Liver (tissue), 8 donors: ENCODE measurements at regions not wholly inside any gene's neighbourhood (a gene's known extent, or its start where the extent isn't known, plus 50 kb on each side); places are given as distances from the start of the nearest gene placed in this dataset.

Source experiments
- DNase-seq: peaks from one replicate; pipeline ENCODE4 v3.0.0-alpha.2; 2017; ENCODE audit warnings: low spot score
- H3K27ac ChIP-seq, 2 donors: one replicate each; pipeline ENCODE4 v1.7.0; 2013; ENCODE audit warnings: inconsistent platforms in 2 of 2, low read length in 2 of 2, control low read depth in 1 of 2, low read depth in 1 of 2, mild to moderate bottlenecking in 1 of 2
- H3K27me3 ChIP-seq, 4 donors: one replicate each; pipeline versions ENCODE4 v1.6.1 to v1.7.0; 2013; ENCODE audit warnings: low read length in 3 of 4, inconsistent platforms in 1 of 4, mild to moderate bottlenecking in 1 of 4, moderate library complexity in 1 of 4; ENCODE audit not compliant: control insufficient read depth in 4 of 4, insufficient read depth in 4 of 4
- H3K36me3 ChIP-seq, 4 donors: one replicate each; pipeline versions ENCODE4 v1.6.1 to v1.7.0; 2013; ENCODE audit warnings: low read length in 3 of 4, mild to moderate bottlenecking in 3 of 4, low read depth in 1 of 4, moderate library complexity in 1 of 4; ENCODE audit not compliant: control insufficient read depth in 4 of 4, insufficient read depth in 3 of 4
- H3K4me1 ChIP-seq, 4 donors: one replicate each; pipeline versions ENCODE4 v1.6.1 to v1.7.0; 2013; ENCODE audit warnings: low read length in 3 of 4, mild to moderate bottlenecking in 3 of 4, moderate library complexity in 1 of 4; ENCODE audit not compliant: control insufficient read depth in 4 of 4, insufficient read depth in 4 of 4
- H3K4me3 ChIP-seq, 3 donors: one replicate each; pipeline versions ENCODE4 v1.6.1 to v1.7.0; 2013; ENCODE audit warnings: low read length in 3 of 3, control low read depth in 1 of 3, low read depth in 1 of 3, mild to moderate bottlenecking in 1 of 3
- H3K9ac ChIP-seq, 2 donors: one replicate each; pipeline ENCODE4 v1.7.0; 2013; ENCODE audit warnings: low read length in 2 of 2, mild to moderate bottlenecking in 2 of 2, moderate library complexity in 2 of 2, control low read depth in 1 of 2, low read depth in 1 of 2
- H3K9me3 ChIP-seq, 4 donors: one replicate each; pipeline versions ENCODE4 v1.6.1 to v1.7.0; 2013; ENCODE audit warnings: low read length in 3 of 4; ENCODE audit not compliant: control insufficient read depth in 4 of 4
- CTCF ChIP-seq: fragments of 150-350 bp; IDR thresholded peaks from 2 replicates; pipeline ENCODE4 v1.5.1; 2017; ENCODE audit warnings: improper control_type of control experiment, low read depth, low read length; ENCODE audit not compliant: missing input control
- FOXA1 ChIP-seq: IDR thresholded peaks from 2 replicates; pipeline ENCODE4 v1.6.1; 2016; ENCODE audit warnings: antibody characterized with exemption
- FOXA2 ChIP-seq: IDR thresholded peaks from 2 replicates; pipeline ENCODE4 v1.6.1; 2016; ENCODE audit warnings: antibody characterized with exemption
- HNF4G ChIP-seq: IDR thresholded peaks from 2 replicates; pipeline ENCODE4 v1.6.1; 2016; ENCODE audit warnings: antibody characterized with exemption
- JUND ChIP-seq, 2 donors: IDR thresholded peaks; 2 replicates each; pipeline ENCODE4 v1.6.1; 2016; ENCODE audit warnings: antibody characterized with exemption in 2 of 2
- MAX ChIP-seq: IDR thresholded peaks from 2 replicates; pipeline ENCODE4 v1.6.1; 2016; ENCODE audit warnings: antibody characterized with exemption
- NR2F2 ChIP-seq: IDR thresholded peaks from 2 replicates; pipeline ENCODE4 v1.6.1; 2016; ENCODE audit warnings: antibody characterized with exemption
- RAD21 ChIP-seq, 2 donors: IDR thresholded peaks; 2 replicates each; pipeline ENCODE4 v1.6.1; 2016; ENCODE audit warnings: antibody characterized with exemption in 2 of 2, mild to moderate bottlenecking in 2 of 2
- REST ChIP-seq: IDR thresholded peaks from 2 replicates; pipeline ENCODE4 v1.6.1; 2016; ENCODE audit warnings: antibody characterized with exemption, mild to moderate bottlenecking
- RXRA ChIP-seq, 2 donors: IDR thresholded peaks; 2 replicates each; pipeline ENCODE4 v1.6.1; 2017 to 2018; ENCODE audit warnings: antibody characterized with exemption in 2 of 2, mild to moderate bottlenecking in 1 of 2
- SP1 ChIP-seq: IDR thresholded peaks from 2 replicates; pipeline ENCODE4 v1.6.1; 2018; ENCODE audit warnings: antibody characterized with exemption, mild to moderate bottlenecking
- TAF1 ChIP-seq: conservative IDR thresholded peaks from 2 replicates; pipeline ENCODE4 v1.6.1; 2016; ENCODE audit warnings: antibody characterized with exemption, mild to moderate bottlenecking
- WGBS: extraction: QIAGEN DNeasy Blood & Tissue Kit; methylation state at CpG from one replicate; pipeline ENCODE4 v1.1.7; 2013; 5-methylcytosine and 5-hydroxymethylcytosine counted together
- donor health status: healthy.
- donor health status: healthy.
- donor health status: healthy.
- donor health status: healthy.
- donor health status: healthy.

GRCh38 chr2:155141418-155141817 lies 442.9 kb downstream of the KCNJ3 start:
- DNase-seq = no peak
- no peak for TF ChIP-seq FOXA2
- no peak for TF ChIP-seq MAX
- TF ChIP-seq NR2F2 = no peak
- no peak for TF ChIP-seq FOXA1
- no peak for TF ChIP-seq HNF4G
- no peak for TF ChIP-seq RAD21 (IDR thresholded peaks at IDR 0.05)
- TF ChIP-seq TAF1 = no peak
- TF ChIP-seq SP1 = no peak

GRCh38 chr2:155125585-155126230 lies 427.2 kb downstream of the KCNJ3 start:
- Histone ChIP-seq H3K9ac (no peak overlapping the region), H3K4me3 (no peak overlapping the region), H3K27ac (no peak overlapping the region), H3K36me3 (no peaks in the 10 kb centered on the region), H3K9me3 (peaks cover 0 to 2% (median 0%) of the 10 kb centered on the region in 4 donors), H3K4me1 (no peaks in the 10 kb centered on the region), H3K27me3 (no peaks in the 10 kb centered on the region)
- TF ChIP-seq FOXA1 (no peak), CTCF (no peak), SP1 (no peak), TAF1 (no peak)
- WGBS = 84% methylated on average over 5 of the region's 5 CpGs
- DNase-seq = no peak

More at GRCh38 chr2:155141418-155141817, 442.9 kb downstream of the KCNJ3 start:
- WGBS = 80% methylated on average over 3 of the region's 3 CpGs
- no peaks in the 10 kb centered on the region for H3K27me3 ChIP-seq
- no peaks in the 10 kb centered on the region for H3K9me3 ChIP-seq
- H3K27ac ChIP-seq = no peak overlapping the region
- H3K4me1 ChIP-seq = no peaks in the 10 kb centered on the region
- no peak overlapping the region for H3K4me3 ChIP-seq
- H3K9ac ChIP-seq = no peak overlapping the region
- H3K36me3 ChIP-seq = no peaks in the 10 kb centered on the region

- H3K4me1 ChIP-seq = no peaks in the 10 kb centered on the region
- no peak overlapping the region for H3K27ac ChIP-seq
- no peaks in the 10 kb centered on the region for H3K27me3 ChIP-seq
- WGBS = 53% methylated on average over 1 of the region's 1 CpG
- no peaks in the 10 kb centered on the region for H3K36me3 ChIP-seq
- no peak overlapping the region for H3K4me3 ChIP-seq
- H3K9me3 ChIP-seq = no peaks in the 10 kb centered on the region
- H3K9ac ChIP-seq = no peak overlapping the region
- no peak for TF ChIP-seq REST
- no peak for TF ChIP-seq TAF1
- no peak for TF ChIP-seq JUND (IDR thresholded peaks at IDR 0.05)
- no peak for TF ChIP-seq RXRA (IDR thresholded peaks at IDR 0.05)
- no peak for TF ChIP-seq MAX
- no peak for DNase-seq
Observed at GRCh38 chr2:155115846-155116245, 417.4 kb downstream of the KCNJ3 start.
